Vagina (tissue), 2 donors: ENCODE measurements at regions not wholly inside any gene's neighbourhood (a gene's known extent, or its start where the extent isn't known, plus 50 kb on each side); places are given as distances from the start of the nearest gene placed in this dataset.
A peak's percentile ranks its signal among the peaks of the same experiment; 100 is the strongest.

Experiments
- DNase-seq, 2 donors: peaks; one replicate each; pipeline ENCODE4 v3.0.0-alpha.2; 2017; ENCODE audit errors: extremely low spot score in 2 of 2
- H3K27ac ChIP-seq: fragments of 200-600 bp; sonication (generic); one replicate; pipeline ENCODE4 v1.5.1; 2019
- H3K27me3 ChIP-seq: fragments of 200-600 bp; sonication (generic); one replicate; pipeline ENCODE4 v1.5.1; 2019
- H3K36me3 ChIP-seq, 2 donors: fragments of 200-600 bp; sonication (generic); one replicate each; pipeline ENCODE4 v1.5.1; 2017 to 2019
- H3K4me1 ChIP-seq: fragments of 200-600 bp; sonication (generic); one replicate; pipeline ENCODE4 v1.5.1; 2019
- H3K4me3 ChIP-seq, 2 donors: fragments of 200-600 bp; sonication (generic); 1 replicate in 1 of 2; 2 replicates in 1 of 2; pipeline ENCODE4 v1.5.1; 2016 to 2019
- H3K9me3 ChIP-seq: fragments of 200-600 bp; sonication (generic); one replicate; pipeline ENCODE4 v1.5.1; 2019
- CTCF ChIP-seq, 3 experiments: fragments of 450-650 bp in 2 of 3; fragments of 200-600 bp in 1 of 3; sonication (generic) in 1 of 3; IDR thresholded peaks; one replicate each; pipeline ENCODE4 v1.5.1; 2017 to 2019; ENCODE audit warnings: antibody characterized with exemption in 3 of 3, mild to moderate bottlenecking in 2 of 3, moderate library complexity in 2 of 3
- POLR2A ChIP-seq, 2 donors: fragments of 450-650 bp; IDR thresholded peaks; one replicate each; pipeline ENCODE4 v1.6.1; 2017; ENCODE audit warnings: antibody characterized with exemption in 2 of 2, mild to moderate bottlenecking in 2 of 2, moderate library complexity in 2 of 2
- POLR2AphosphoS5 ChIP-seq, 2 donors: sonication (generic); formaldehyde crosslinking; IDR thresholded peaks; one replicate each; pipeline ENCODE4 v1.9.0; 2017; ENCODE audit warnings: antibody characterized with exemption in 2 of 2, mild to moderate bottlenecking in 2 of 2, low read depth in 1 of 2; ENCODE audit not compliant: insufficient read depth in 1 of 2
- intact Hi-C: fragments of 100-400 bp; cut with DNase I; formaldehyde crosslinking; loops from one replicate; pipeline ENCODE4 v1.15.1; 2023

- no peaks in the 10 kb centered on the region for H3K27me3 ChIP-seq
Observed at GRCh38 chr1:55400508-55400907, 185.3 kb upstream of the USP24 start.

GRCh38 chr1:55399346-55399745 is 184.2 kb upstream of the USP24 start:
- Histone ChIP-seq H3K4me1 (peaks cover 12% of the 10 kb centered on the region), H3K36me3 (no peaks in the 10 kb centered on the region), H3K27me3 (no peaks in the 10 kb centered on the region), H3K4me3 (no peak overlapping the region), H3K9me3 (no peaks in the 10 kb centered on the region), H3K27ac (peak overlapping the region; percentile 78)
- intact Hi-C loops = no loop called here
- TF ChIP-seq POLR2AphosphoS5 (IDR thresholded peaks at IDR 0.05; ENCODE audit: insufficient read depth in 1 of 2, low read depth in 1 of 2) (no peak), CTCF (IDR thresholded peaks at IDR 0.05) (no peak), POLR2A (IDR thresholded peaks at IDR 0.05) (no peak)
- DNase-seq = no peak

More at GRCh38 chr1:55400508-55400907, 185.3 kb upstream of the USP24 start:
- peaks cover 12% of the 10 kb centered on the region for H3K4me1 ChIP-seq
- H3K9me3 ChIP-seq = no peaks in the 10 kb centered on the region
- H3K36me3 ChIP-seq = no peaks in the 10 kb centered on the region
- no peak for DNase-seq
- H3K27ac ChIP-seq = peak overlapping the region; percentile 78
- H3K4me3 ChIP-seq = no peak overlapping the region
- intact Hi-C loops = no loop called here
- TF ChIP-seq POLR2AphosphoS5 (IDR thresholded peaks at IDR 0.05; ENCODE audit: insufficient read depth in 1 of 2, low read depth in 1 of 2) (peak in 1 of 2 donors; percentile 57), CTCF (IDR thresholded peaks at IDR 0.05) (no peak)

GRCh38 chr1:55396381-55396891 is 181.3 kb upstream of the USP24 start:
- H3K36me3 ChIP-seq = no peaks in the 10 kb centered on the region
- peak overlapping the region; percentile 56 for H3K27ac ChIP-seq
- intact Hi-C loops = no loop called here
- DNase-seq = no peak
- H3K4me1 ChIP-seq = peaks cover 12% of the 10 kb centered on the region
- no peak overlapping the region for H3K4me3 ChIP-seq
- H3K9me3 ChIP-seq = no peaks in the 10 kb centered on the region
- no peaks in the 10 kb centered on the region for H3K27me3 ChIP-seq
- no peak for TF ChIP-seq POLR2AphosphoS5 (IDR thresholded peaks at IDR 0.05; ENCODE audit: insufficient read depth in 1 of 2, low read depth in 1 of 2)
- no peak for TF ChIP-seq CTCF (IDR thresholded peaks at IDR 0.05)
- TF ChIP-seq POLR2A (IDR thresholded peaks at IDR 0.05) = no peak

GRCh38 chr1:55388960-55389359 is 173.8 kb upstream of the USP24 start:
- H3K36me3 ChIP-seq = no peaks in the 10 kb centered on the region
- H3K27me3 ChIP-seq = no peaks in the 10 kb centered on the region
- H3K27ac ChIP-seq = no peak overlapping the region
- TF ChIP-seq POLR2A (IDR thresholded peaks at IDR 0.05) (no peak), POLR2AphosphoS5 (IDR thresholded peaks at IDR 0.05; ENCODE audit: insufficient read depth in 1 of 2, low read depth in 1 of 2) (no peak), CTCF (IDR thresholded peaks at IDR 0.05) (no peak)
- no peak overlapping the region for H3K4me3 ChIP-seq
- intact Hi-C loops = no loop called here
- H3K4me1 ChIP-seq = no peaks in the 10 kb centered on the region
- H3K9me3 ChIP-seq = no peaks in the 10 kb centered on the region
- no peak for DNase-seq

GRCh38 chr1:55387145-55387544 is 172.0 kb upstream of the USP24 start:
- Histone ChIP-seq H3K4me1 (no peaks in the 10 kb centered on the region), H3K4me3 (no peak overlapping the region), H3K9me3 (no peaks in the 10 kb centered on the region), H3K27me3 (no peaks in the 10 kb centered on the region), H3K27ac (no peak overlapping the region), H3K36me3 (no peaks in the 10 kb centered on the region)
- no peak for DNase-seq
- TF ChIP-seq POLR2AphosphoS5 (IDR thresholded peaks at IDR 0.05; ENCODE audit: insufficient read depth in 1 of 2, low read depth in 1 of 2) (no peak), CTCF (IDR thresholded peaks at IDR 0.05) (no peak), POLR2A (IDR thresholded peaks at IDR 0.05) (no peak)
- intact Hi-C loops = no loop called here
